ENCODE measurements at regions not wholly inside any gene's neighbourhood (a gene's known extent, or its start where the extent isn't known, plus 50 kb on each side); places are given as distances from the start of the nearest gene placed in this dataset.

GRCh38 chr2:104473546-104473945 lies 380.4 kb upstream of the POU3F3 start:
- DNase-seq, result no peak
- no peaks in the 10 kb centered on the region for H3K9me3 Mint-ChIP-seq
- H3K36me3 Mint-ChIP-seq (ENCODE audit: low read depth), result no peaks in the 10 kb centered on the region
- H3K4me3 Mint-ChIP-seq, result no peak overlapping the region
- H3K27ac Mint-ChIP-seq, result no peak overlapping the region
- peaks cover 33% of the 10 kb centered on the region for H3K4me1 Mint-ChIP-seq
- no peak for TF ChIP-seq CTCF (IDR thresholded peaks at IDR 0.05)
- H3K27me3 Mint-ChIP-seq (ENCODE audit: low read depth, poor library complexity), result peaks cover 13% of the 10 kb centered on the region

- H3K27ac Mint-ChIP-seq, result no peak overlapping the region
- no peak for DNase-seq
- no peaks in the 10 kb centered on the region for H3K36me3 Mint-ChIP-seq (ENCODE audit: low read depth)
- H3K27me3 Mint-ChIP-seq (ENCODE audit: low read depth, poor library complexity), result peaks cover 18% of the 10 kb centered on the region
- TF ChIP-seq CTCF (IDR thresholded peaks at IDR 0.05), result no peak
- H3K4me3 Mint-ChIP-seq, result no peak overlapping the region
- no peaks in the 10 kb centered on the region for H3K9me3 Mint-ChIP-seq
- peaks cover 25% of the 10 kb centered on the region for H3K4me1 Mint-ChIP-seq
These were observed 379.2 kb upstream of the POU3F3 start for GRCh38 chr2:104474716-104475115.

GRCh38 chr2:104476075-104476474 lies 377.8 kb upstream of the POU3F3 start:
- no peak for TF ChIP-seq CTCF (IDR thresholded peaks at IDR 0.05)
- Mint-ChIP-seq H3K27ac (no peak overlapping the region), H3K4me3 (no peak overlapping the region), H3K27me3 (ENCODE audit: low read depth, poor library complexity) (peaks cover 20% of the 10 kb centered on the region), H3K9me3 (no peaks in the 10 kb centered on the region), H3K36me3 (ENCODE audit: low read depth) (no peaks in the 10 kb centered on the region), H3K4me1 (peaks cover 22% of the 10 kb centered on the region)
- no peak for DNase-seq

GRCh38 chr2:104476563-104476988 lies 377.3 kb upstream of the POU3F3 start:
- Mint-ChIP-seq H3K4me3 (no peak overlapping the region), H3K27me3 (ENCODE audit: low read depth, poor library complexity) (peaks cover 22% of the 10 kb centered on the region), H3K9me3 (no peaks in the 10 kb centered on the region), H3K36me3 (ENCODE audit: low read depth) (no peaks in the 10 kb centered on the region), H3K27ac (no peak overlapping the region), H3K4me1 (peaks cover 22% of the 10 kb centered on the region)
- DNase-seq, result no peak
- no peak for TF ChIP-seq CTCF (IDR thresholded peaks at IDR 0.05)

- no peaks in the 10 kb centered on the region for H3K9me3 Mint-ChIP-seq
- H3K27me3 Mint-ChIP-seq (ENCODE audit: low read depth, poor library complexity), result peaks cover 18% of the 10 kb centered on the region
- H3K36me3 Mint-ChIP-seq (ENCODE audit: low read depth), result no peaks in the 10 kb centered on the region
- TF ChIP-seq CTCF (IDR thresholded peaks at IDR 0.05), result no peak
- no peak overlapping the region for H3K27ac Mint-ChIP-seq
- DNase-seq, result no peak
- H3K4me3 Mint-ChIP-seq, result no peak overlapping the region
- H3K4me1 Mint-ChIP-seq, result peaks cover 6% of the 10 kb centered on the region
These were observed 372.6 kb upstream of the POU3F3 start for GRCh38 chr2:104481341-104481740.

GRCh38 chr2:104487366-104487765 lies 366.5 kb upstream of the POU3F3 start:
- H3K9me3 Mint-ChIP-seq, result no peaks in the 10 kb centered on the region
- no peak overlapping the region for H3K27ac Mint-ChIP-seq
- DNase-seq, result no peak
- H3K4me3 Mint-ChIP-seq, result no peak overlapping the region
- peaks cover 4% of the 10 kb centered on the region for H3K27me3 Mint-ChIP-seq (ENCODE audit: low read depth, poor library complexity)
- no peaks in the 10 kb centered on the region for H3K36me3 Mint-ChIP-seq (ENCODE audit: low read depth)
- H3K4me1 Mint-ChIP-seq, result peaks cover 12% of the 10 kb centered on the region
- no peak for TF ChIP-seq CTCF (IDR thresholded peaks at IDR 0.05)
